WTC11 (cell line): ENCODE measurements at regions not wholly inside any gene's neighbourhood (a gene's known extent, or its start where the extent isn't known, plus 50 kb on each side); places are given as distances from the start of the nearest gene placed in this dataset.

Experiments used
- ATAC-seq: fragments of 200-7000 bp; cut with Tn5 transposase; 2 replicates; pipeline ENCODE4 v1.10.0; 2021; ENCODE audit warnings: mild to moderate bottlenecking, moderate library complexity
- CTCF ChIA-PET: fragments of 300-600 bp; sonication (Branson Sonifier 250); formaldehyde crosslinking; loops from one replicate; lab custom pipeline; 2021; ENCODE audit warnings: antibody characterized with exemption; lab: Charles Lee
- POLR2A ChIA-PET: fragments of 350-600 bp; sonication (Branson Sonifier 250); formaldehyde crosslinking; loops from one replicate; lab custom pipeline; 2021; ENCODE audit warnings: antibody characterized with exemption; lab: Charles Lee
- DNase-seq: peaks from one replicate; pipeline ENCODE4 v3.0.0; 2021; ENCODE audit warnings: low spot score
- H3K27ac Mint-ChIP-seq: 2 replicates; pipeline ENCODE4 v1.8.0; 2021; ENCODE audit warnings: mixed read lengths
- H3K27me3 Mint-ChIP-seq: 2 replicates; pipeline ENCODE4 v1.8.0; 2021; ENCODE audit warnings: low read depth, mild to moderate bottlenecking, moderate library complexity, mixed read lengths
- H3K36me3 Mint-ChIP-seq: 2 replicates; pipeline ENCODE4 v1.8.0; 2021; ENCODE audit warnings: mixed read lengths
- H3K4me1 Mint-ChIP-seq: 2 replicates; pipeline ENCODE4 v1.8.0; 2022; ENCODE audit warnings: mixed read lengths
- H3K4me3 Mint-ChIP-seq: 2 replicates; pipeline ENCODE4 v1.8.0; 2021; ENCODE audit warnings: mild to moderate bottlenecking, moderate library complexity, mixed read lengths
- H3K9me3 Mint-ChIP-seq: 2 replicates; pipeline ENCODE4 v1.8.0; 2021; ENCODE audit warnings: mixed read lengths
- CREM ChIP-seq: sonication (generic); formaldehyde crosslinking; IDR thresholded peaks from 2 replicates; pipeline ENCODE4 v1.8.1; 2022; ENCODE audit warnings: mild to moderate bottlenecking, missing genetic modification reagents, moderate library complexity
- EMX1 ChIP-seq: fragments of 250-450 bp; sonication (Bioruptor Pico); IDR thresholded peaks from 2 replicates; pipeline ENCODE4 v1.8.0; 2021; ENCODE audit warnings: mild to moderate bottlenecking
- FOXP1 ChIP-seq: sonication (generic); formaldehyde crosslinking; IDR thresholded peaks from 2 replicates; pipeline ENCODE4 v1.8.0; 2022; ENCODE audit warnings: missing genetic modification reagents, mild to moderate bottlenecking, moderate library complexity, borderline replicate concordance
- GABPB1 ChIP-seq: sonication (generic); formaldehyde crosslinking; IDR thresholded peaks from 2 replicates; pipeline ENCODE4 v1.8.1; 2023; ENCODE audit warnings: mild to moderate bottlenecking, missing genetic modification reagents
- IRF2 ChIP-seq: sonication (generic); formaldehyde crosslinking; IDR thresholded peaks from 2 replicates; pipeline ENCODE4 v1.8.0; 2022; ENCODE audit warnings: low read depth, missing genetic modification reagents, borderline replicate concordance
- OVOL2 ChIP-seq: fragments of 250-450 bp; sonication (Bioruptor Pico); IDR thresholded peaks from 2 replicates; pipeline ENCODE4 v1.9.0; 2021; ENCODE audit warnings: mild to moderate bottlenecking, borderline replicate concordance
- RORB ChIP-seq: fragments of 250-450 bp; sonication (Bioruptor Pico); IDR thresholded peaks from 2 replicates; pipeline ENCODE4 v1.9.0; 2021; ENCODE audit warnings: mild to moderate bottlenecking
- TEAD4 ChIP-seq: sonication (generic); formaldehyde crosslinking; IDR thresholded peaks from 2 replicates; pipeline ENCODE4 v1.8.0; 2022; ENCODE audit warnings: mild to moderate bottlenecking, missing genetic modification reagents
- TF ChIP-seq, protein P1 (sequence below): sonication (generic); formaldehyde crosslinking; IDR thresholded peaks from 2 replicates; pipeline ENCODE4 v1.8.1; 2023; ENCODE audit warnings: mild to moderate bottlenecking, missing genetic modification reagents, moderate library complexity
- TF ChIP-seq, protein P2 (sequence below): fragments of 250-450 bp; sonication (Bioruptor Pico); IDR thresholded peaks from 2 replicates; pipeline ENCODE4 v2.1.2; 2022; ENCODE audit warnings: mild to moderate bottlenecking, moderate library complexity
- TF ChIP-seq, protein P3 (sequence below): sonication (generic); formaldehyde crosslinking; conservative IDR thresholded peaks from 2 replicates; pipeline ENCODE4 v1.8.1; 2022; ENCODE audit warnings: mild to moderate bottlenecking, missing genetic modification reagents
- TF ChIP-seq, protein P4 (sequence below): sonication (generic); formaldehyde crosslinking; IDR thresholded peaks from 2 replicates; pipeline ENCODE4 v1.8.0; 2023; ENCODE audit warnings: mild to moderate bottlenecking, missing genetic modification reagents
- TF ChIP-seq, protein P5 (sequence below): sonication (generic); formaldehyde crosslinking; IDR thresholded peaks from 2 replicates; pipeline ENCODE4 v1.8.1; 2023; ENCODE audit warnings: mild to moderate bottlenecking, moderate library complexity, missing genetic modification reagents

DNA sequence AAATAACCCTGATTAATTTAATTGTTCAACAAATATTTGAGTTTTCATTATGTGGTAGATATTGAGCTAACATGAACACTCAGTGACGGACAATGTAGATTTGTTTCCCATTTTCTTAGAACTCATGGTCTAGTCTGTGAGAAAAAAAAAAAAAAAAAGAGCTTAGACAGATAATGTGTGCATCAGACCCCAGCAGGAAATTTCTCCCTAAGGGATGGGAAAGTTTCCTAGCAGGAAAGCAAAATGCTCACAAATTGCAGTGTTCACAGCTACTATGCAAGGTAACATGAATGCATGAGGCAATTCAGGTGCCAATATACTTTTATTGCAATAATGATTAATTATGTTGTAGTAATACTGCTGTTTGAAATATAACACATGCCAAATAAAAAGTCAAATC lies 843.2 kb upstream of the SLIT2 start (continued):
- TF ChIP-seq, protein P1, sequence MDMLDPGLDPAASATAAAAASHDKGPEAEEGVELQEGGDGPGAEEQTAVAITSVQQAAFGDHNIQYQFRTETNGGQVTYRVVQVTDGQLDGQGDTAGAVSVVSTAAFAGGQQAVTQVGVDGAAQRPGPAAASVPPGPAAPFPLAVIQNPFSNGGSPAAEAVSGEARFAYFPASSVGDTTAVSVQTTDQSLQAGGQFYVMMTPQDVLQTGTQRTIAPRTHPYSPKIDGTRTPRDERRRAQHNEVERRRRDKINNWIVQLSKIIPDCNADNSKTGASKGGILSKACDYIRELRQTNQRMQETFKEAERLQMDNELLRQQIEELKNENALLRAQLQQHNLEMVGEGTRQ (CRISPR knock-in tag) = no peak
- TF ChIP-seq OVOL2 (CRISPR knock-in tag) (no peak), FOXP1 (no peak)
- TF ChIP-seq, protein P2, sequence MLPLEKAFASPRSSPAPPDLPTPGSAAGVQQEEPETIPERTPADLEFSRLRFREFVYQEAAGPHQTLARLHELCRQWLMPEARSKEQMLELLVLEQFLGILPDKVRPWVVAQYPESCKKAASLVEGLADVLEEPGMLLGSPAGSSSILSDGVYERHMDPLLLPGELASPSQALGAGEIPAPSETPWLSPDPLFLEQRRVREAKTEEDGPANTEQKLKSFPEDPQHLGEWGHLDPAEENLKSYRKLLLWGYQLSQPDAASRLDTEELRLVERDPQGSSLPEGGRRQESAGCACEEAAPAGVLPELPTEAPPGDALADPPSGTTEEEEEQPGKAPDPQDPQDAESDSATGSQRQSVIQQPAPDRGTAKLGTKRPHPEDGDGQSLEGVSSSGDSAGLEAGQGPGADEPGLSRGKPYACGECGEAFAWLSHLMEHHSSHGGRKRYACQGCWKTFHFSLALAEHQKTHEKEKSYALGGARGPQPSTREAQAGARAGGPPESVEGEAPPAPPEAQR (CRISPR knock-in tag) = no peak
- TF ChIP-seq, protein P3, sequence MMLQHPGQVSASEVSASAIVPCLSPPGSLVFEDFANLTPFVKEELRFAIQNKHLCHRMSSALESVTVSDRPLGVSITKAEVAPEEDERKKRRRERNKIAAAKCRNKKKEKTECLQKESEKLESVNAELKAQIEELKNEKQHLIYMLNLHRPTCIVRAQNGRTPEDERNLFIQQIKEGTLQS (CRISPR knock-in tag) = no peak

DNA sequence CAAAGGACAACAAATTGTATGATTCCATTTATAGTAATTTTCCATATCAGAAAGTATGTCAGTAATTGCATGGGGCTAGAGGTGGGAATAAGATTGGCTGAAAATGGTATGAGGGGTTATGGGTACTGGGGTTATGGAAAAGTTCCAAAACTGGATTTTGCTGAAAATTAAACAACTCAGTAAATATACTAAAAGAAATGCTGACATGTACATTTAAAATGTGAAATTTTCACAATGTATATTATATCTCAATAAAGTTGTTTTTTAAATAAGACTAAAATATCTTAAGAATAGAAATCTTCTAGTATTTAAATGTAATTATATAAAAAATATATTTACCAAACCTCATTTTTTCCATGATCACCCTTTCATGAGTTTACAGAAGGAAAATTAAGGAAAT lies 844.9 kb upstream of the SLIT2 start:
- no peak for TF ChIP-seq RORB (CRISPR knock-in tag)
- TF ChIP-seq, protein P4, sequence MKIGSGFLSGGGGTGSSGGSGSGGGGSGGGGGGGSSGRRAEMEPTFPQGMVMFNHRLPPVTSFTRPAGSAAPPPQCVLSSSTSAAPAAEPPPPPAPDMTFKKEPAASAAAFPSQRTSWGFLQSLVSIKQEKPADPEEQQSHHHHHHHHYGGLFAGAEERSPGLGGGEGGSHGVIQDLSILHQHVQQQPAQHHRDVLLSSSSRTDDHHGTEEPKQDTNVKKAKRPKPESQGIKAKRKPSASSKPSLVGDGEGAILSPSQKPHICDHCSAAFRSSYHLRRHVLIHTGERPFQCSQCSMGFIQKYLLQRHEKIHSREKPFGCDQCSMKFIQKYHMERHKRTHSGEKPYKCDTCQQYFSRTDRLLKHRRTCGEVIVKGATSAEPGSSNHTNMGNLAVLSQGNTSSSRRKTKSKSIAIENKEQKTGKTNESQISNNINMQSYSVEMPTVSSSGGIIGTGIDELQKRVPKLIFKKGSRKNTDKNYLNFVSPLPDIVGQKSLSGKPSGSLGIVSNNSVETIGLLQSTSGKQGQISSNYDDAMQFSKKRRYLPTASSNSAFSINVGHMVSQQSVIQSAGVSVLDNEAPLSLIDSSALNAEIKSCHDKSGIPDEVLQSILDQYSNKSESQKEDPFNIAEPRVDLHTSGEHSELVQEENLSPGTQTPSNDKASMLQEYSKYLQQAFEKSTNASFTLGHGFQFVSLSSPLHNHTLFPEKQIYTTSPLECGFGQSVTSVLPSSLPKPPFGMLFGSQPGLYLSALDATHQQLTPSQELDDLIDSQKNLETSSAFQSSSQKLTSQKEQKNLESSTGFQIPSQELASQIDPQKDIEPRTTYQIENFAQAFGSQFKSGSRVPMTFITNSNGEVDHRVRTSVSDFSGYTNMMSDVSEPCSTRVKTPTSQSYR (CRISPR knock-in tag) = no peak
- TF ChIP-seq, all 79 proteins: peak for 0
- H3K27me3 Mint-ChIP-seq = peaks cover 13% of the 10 kb centered on the region
- no peaks in the 10 kb centered on the region for H3K9me3 Mint-ChIP-seq
- DNase-seq (no peak), ATAC-seq (no peak)
- POLR2A ChIA-PET = no interaction called here
- no peak overlapping the region for H3K4me3 Mint-ChIP-seq
- H3K36me3 Mint-ChIP-seq = no peaks in the 10 kb centered on the region
- H3K4me1 Mint-ChIP-seq = peaks cover 6% of the 10 kb centered on the region
- CTCF ChIA-PET = no interaction called here
- H3K27ac Mint-ChIP-seq = no peak overlapping the region

DNA sequence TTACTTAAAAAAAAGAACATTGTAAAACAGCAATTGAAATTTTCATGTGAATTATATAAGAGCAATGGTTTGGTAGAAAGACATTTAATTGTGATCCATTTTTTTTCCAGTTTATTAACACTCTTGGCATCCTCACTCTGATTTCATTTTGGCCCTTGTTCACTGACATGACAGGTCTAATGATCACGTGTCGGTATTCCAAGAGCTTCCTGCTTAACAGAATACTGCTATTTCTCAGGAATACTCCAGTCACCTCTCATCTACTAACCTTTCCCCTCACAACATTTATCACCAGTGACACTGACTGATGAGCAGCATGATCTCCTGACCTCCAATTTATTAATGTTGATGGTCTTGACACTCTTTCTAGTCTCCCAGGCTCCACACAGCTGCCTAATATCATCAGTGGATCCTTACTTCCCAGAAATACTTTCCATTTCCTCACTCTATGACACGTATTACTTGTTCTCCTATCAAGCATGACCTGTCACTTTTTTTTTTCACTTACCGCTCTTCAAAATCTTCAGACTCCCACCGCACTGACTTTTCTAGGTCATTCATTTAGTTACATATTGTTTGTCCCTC lies 847.8 kb upstream of the SLIT2 start:
- peaks cover 6% of the 10 kb centered on the region for H3K4me1 Mint-ChIP-seq
- H3K9me3 Mint-ChIP-seq = no peaks in the 10 kb centered on the region
- H3K36me3 Mint-ChIP-seq = no peaks in the 10 kb centered on the region
- DNase-seq (no peak), ATAC-seq (no peak)
- H3K27ac Mint-ChIP-seq = no peak overlapping the region
- peaks cover 4% of the 10 kb centered on the region for H3K27me3 Mint-ChIP-seq
- no peak overlapping the region for H3K4me3 Mint-ChIP-seq
- ChIA-PET CTCF (no interaction called here), POLR2A (no interaction called here)
- no peak for TF ChIP-seq EMX1 (CRISPR knock-in tag)
- TF ChIP-seq, protein P5, sequence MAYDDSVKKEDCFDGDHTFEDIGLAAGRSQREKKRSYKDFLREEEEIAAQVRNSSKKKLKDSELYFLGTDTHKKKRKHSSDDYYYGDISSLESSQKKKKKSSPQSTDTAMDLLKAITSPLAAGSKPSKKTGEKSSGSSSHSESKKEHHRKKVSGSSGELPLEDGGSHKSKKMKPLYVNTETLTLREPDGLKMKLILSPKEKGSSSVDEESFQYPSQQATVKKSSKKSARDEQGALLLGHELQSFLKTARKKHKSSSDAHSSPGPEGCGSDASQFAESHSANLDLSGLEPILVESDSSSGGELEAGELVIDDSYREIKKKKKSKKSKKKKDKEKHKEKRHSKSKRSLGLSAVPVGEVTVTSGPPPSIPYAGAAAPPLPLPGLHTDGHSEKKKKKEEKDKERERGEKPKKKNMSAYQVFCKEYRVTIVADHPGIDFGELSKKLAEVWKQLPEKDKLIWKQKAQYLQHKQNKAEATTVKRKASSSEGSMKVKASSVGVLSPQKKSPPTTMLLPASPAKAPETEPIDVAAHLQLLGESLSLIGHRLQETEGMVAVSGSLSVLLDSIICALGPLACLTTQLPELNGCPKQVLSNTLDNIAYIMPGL = no peak
- no peak for TF ChIP-seq IRF2 (CRISPR knock-in tag)
- no peak for TF ChIP-seq CREM
- TF ChIP-seq TEAD4 (CRISPR knock-in tag) = no peak
- TF ChIP-seq, protein P3 (CRISPR knock-in tag) = no peak
- no peak for TF ChIP-seq OVOL2 (CRISPR knock-in tag)
- no peak for TF ChIP-seq GABPB1
